Neural progenitor cell (in vitro differentiated cells): ENCODE measurements at regions not wholly inside any gene's neighbourhood (a gene's known extent, or its start where the extent isn't known, plus 50 kb on each side); places are given as distances from the start of the nearest gene placed in this dataset.

ENCODE experiments used
- CTCF ChIP-seq: fragments of 200-600 bp; sonication (generic); IDR thresholded peaks from 2 replicates; pipeline ENCODE4 v1.5.1; 2017; ENCODE audit warnings: antibody characterized with exemption, mild to moderate bottlenecking
- EZH2phosphoT487 ChIP-seq: fragments of 200-600 bp; sonication (generic); IDR thresholded peaks from 2 replicates; pipeline ENCODE4 v1.6.1; 2017; ENCODE audit warnings: antibody characterized with exemption

- TF ChIP-seq CTCF (no peak), EZH2phosphoT487 (no peak)
Observed at GRCh38 chr14:98154254-98154653, 1117.7 kb downstream of the BCL11B start.
